HG02852 (cell line): ENCODE measurements at regions not wholly inside any gene's neighbourhood (a gene's known extent, or its start where the extent isn't known, plus 50 kb on each side); places are given as distances from the start of the nearest gene placed in this dataset.

Experiments used
- ATAC-seq: cut with Tn5 transposase; IDR thresholded peaks from one replicate; pipeline ENCODE4 v1.9.1; 2021; ENCODE audit warnings: mild to moderate bottlenecking, moderate library complexity; ENCODE audit not compliant: unreplicated experiment

DNA sequence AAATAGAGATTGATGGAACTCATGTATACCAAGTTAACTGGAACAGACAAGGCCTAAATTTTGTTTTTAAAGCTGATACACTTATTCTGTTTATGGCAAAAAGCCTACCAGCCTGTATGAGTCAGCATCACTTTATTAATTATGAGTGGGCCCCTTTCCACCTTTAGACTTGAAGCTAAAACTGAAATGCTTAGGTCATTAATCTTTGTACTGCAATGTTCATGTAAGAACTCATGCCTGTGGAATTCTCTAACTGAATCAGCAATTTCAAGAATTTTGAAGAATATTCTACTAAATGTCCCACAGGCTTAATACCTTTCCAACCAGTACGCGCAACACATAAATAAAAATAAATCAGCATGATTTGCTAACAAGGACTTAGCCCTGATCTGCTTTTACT lies 140.2 kb upstream of the PHACTR1 start:
- no peak for ATAC-seq

DNA sequence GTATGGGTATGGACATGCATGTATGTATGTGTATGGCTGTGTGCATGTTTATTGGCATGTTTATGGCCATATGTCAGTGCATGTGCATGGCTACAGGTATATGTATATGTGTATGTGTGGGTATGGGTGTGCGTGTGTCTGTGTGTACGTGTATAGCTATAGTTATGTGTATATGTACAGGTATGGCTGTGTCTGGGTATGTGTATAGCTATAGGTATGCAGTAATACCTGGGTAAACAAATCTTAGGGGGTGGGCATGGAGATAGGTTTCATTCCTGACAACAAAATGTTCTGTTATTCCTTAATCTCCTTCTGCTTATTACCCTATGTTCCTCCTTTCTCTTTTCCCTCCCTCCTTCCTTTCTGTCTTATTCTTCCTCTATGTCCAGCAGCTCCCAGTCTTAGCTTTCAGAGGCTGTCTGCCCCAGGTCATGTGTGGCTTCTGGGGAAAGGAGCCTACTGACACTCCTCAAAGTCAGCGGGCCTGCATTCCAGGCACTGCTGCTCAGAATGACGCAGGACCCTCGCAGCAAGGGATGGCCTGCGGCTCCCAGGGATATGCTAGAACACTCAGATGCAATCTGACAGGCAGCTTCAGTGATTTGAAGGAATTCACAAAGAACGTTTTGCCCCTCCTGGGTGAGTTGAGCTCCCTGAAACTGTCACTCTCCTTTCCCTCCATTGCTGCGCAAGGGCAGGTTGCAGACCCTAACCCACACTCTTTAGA lies 139.3 kb upstream of the PHACTR1 start:
- no peak for ATAC-seq

DNA sequence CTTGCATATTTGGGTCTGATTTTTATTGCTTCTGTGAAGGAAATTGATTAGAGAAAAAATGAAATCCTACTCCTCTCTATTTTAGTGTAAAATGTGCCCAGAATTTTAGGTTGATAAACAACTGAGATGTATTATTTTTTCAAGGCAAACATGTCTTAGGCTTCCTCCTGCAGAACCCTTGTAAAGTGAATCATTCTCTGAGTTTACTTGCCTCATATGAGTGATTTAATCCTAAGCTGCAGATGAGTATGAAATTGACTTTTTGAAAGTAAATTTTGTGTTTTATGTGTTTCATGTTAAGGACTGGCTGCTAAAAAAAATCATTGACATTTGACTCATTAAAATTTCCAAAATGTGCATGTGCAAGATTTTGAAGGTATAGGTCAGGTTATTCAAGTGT lies 138.5 kb upstream of the PHACTR1 start:
- ATAC-seq, result no peak

DNA sequence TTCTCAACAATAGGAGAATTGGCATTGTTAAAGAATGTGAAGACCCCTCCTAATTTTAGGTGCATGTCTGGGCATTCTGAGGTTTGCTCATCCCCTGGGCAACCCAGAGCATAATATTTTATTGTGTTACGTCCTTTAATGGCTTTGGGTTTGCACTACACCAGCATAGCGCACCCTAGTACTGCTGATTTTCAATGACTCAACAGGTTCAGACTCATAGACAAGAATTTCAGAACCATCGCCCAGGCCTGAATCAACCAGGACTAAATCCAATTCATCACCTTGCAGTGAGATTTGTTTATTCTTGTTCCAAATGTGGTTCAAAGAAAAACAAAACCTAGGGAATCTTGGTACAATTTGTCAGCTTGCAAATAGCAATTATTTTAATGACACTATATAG lies 137.8 kb upstream of the PHACTR1 start:
- no peak for ATAC-seq

- no peak for ATAC-seq
Observed at GRCh38 chr6:12580290-12580689, 136.3 kb upstream of the PHACTR1 start.

GRCh38 chr6:12582421-12583110 lies 134.0 kb upstream of the PHACTR1 start:
- ATAC-seq, result no peak

DNA sequence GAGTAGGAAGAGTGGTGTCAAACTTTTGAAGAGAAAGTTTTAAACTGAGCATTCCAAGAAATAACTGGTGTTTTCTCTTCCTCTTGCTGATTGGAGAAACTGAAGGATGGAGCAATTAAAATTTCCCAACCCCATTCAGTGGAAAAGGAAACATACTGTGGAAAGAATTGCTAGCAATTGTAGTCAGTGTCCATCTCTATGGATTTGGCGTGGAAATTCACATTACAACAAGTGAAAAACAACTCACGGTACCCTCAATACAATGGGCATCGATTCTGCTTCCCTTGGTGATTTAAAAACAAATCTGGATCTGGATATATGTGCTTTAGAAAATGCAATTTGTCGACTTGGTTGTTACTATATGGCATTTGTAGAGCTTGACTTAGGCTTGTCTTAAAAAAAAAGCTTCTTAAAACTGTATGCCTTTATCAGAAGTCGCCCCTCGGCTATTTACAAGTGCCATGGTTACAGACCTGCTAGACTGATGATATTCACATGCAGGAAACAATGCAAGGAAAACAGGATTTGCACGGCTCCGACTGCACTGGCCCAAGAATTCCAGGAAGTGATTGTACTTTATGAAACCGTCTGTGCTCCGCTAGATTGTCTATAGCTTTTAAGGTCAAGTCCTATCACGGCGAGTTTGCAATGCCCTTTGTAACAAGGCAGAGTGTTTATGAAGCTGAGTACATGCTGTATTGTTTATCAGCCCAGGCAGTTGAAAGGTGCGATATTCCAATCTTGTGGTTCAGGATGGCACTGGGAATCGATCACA lies 131.7 kb upstream of the PHACTR1 start:
- no peak for ATAC-seq

DNA sequence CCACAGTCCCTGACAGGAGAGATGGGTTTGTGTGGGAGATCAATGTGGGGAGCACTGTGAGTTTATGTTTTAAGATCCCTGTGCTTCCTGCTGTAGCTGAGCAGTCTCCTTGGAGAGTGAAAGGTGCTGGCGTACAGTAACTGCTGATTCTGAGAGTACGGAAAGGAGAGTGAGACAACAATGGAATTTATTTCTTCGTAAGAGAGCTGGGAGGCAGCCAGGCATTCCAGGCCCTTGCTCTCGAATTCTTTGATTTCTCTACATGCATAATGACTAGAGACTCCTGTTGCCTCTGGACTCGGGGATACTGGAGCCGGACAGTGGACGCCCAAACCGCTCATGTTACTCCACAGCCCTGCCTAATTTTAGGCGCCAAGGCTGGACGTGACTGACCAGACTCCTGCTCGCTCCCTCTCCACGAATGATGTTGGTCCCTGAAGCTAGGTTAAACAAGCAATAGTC lies 131.0 kb upstream of the PHACTR1 start:
- no peak for ATAC-seq

GRCh38 chr6:12586721-12587480 lies 129.7 kb upstream of the PHACTR1 start:
- no peak for ATAC-seq

DNA sequence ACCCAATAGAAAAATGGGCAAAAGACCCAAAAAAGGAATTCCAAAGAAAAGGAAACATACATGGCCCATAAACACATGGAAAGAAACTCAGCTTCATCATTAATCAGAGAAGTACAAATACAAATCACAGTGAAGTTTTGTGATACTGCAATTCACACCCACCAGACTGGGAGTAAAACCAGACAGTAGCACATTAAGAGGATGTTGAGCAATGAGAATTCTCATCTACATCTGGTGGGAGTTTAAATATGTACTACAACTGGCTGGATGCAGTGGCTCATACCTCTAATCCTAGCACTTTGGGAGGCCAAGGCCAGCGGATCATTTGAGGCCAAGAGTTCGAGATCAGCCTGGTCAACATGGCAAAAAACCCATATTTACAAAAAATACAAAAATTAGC lies 125.7 kb upstream of the PHACTR1 start:
- ATAC-seq, result no peak

- no peak for ATAC-seq
Observed at GRCh38 chr6:12592634-12593033, 123.9 kb upstream of the PHACTR1 start.

- ATAC-seq, result no peak
Observed at GRCh38 chr6:12593771-12594529, 122.6 kb upstream of the PHACTR1 start.

GRCh38 chr6:12594530-12594893 lies 122.1 kb upstream of the PHACTR1 start:
- no peak for ATAC-seq

DNA sequence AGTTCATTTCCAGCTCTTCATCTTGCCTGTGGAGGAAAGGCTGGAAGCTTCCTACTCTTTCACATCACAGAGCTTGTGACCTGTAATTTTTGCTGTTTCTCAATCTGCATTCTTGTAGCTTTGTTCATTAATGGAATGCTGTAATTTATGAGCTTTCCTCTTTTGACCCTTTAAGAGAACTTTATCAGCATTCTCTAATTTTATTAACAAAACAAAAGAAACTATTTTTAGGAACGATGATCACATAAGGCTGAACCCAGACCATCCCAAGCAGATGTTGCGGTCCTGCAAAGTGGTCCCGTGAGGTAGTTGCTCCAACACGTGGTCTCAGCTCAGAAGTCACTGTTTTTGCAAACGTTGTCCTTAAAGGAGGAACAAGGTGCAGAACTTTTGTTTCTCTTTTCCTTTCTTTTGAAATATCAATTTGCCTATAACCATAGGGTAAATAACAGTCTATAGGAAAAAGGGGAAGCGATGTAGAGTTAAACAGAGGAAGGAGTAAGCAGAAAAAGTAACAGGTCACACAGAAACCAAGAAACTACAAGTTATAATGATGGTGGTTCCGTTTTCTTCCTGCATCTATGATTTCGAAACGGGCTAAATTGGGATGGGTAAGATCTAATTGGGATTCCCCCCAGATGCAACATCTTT lies 121.3 kb upstream of the PHACTR1 start:
- peak; percentile 57 for ATAC-seq

GRCh38 chr6:12596731-12597130 lies 119.8 kb upstream of the PHACTR1 start:
- no peak for ATAC-seq

DNA sequence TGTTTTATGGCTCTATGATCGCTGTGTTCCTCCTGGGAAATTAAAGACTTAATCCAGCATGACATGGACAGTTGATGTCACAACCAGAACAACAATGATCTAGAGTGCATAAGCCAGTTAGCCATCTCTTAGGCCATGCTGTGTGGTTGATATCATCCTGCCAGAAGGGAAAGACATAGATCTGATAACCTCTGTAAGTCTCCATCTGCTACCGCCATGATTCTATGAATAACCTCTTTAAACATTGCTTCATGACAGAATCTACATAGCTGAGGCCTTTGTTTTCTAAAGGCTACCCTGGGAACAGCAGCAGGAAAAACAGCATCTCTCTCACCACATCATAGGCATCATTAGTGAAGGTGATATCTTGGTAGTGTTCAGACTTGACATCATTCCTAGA lies 117.6 kb upstream of the PHACTR1 start:
- ATAC-seq, result no peak

DNA sequence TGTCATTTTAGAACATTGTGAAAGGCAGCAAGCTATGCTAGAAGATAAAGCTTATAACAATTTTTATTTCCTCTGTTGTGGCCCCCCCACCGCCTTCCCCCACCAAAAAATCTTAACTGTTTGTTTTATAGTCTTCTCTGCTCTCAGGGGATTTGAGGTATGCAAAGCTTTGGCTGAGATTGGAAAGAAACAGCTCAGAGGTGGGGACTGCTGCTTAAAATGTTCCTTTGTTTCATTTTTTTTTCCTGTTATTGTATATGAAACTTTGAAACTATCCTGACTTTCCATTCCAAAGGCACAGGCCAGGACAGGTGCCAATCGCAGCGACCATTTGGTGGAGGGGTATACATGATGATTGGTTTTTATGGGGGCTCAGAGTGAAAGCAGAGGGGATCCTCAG lies 114.7 kb upstream of the PHACTR1 start:
- no peak for ATAC-seq

DNA sequence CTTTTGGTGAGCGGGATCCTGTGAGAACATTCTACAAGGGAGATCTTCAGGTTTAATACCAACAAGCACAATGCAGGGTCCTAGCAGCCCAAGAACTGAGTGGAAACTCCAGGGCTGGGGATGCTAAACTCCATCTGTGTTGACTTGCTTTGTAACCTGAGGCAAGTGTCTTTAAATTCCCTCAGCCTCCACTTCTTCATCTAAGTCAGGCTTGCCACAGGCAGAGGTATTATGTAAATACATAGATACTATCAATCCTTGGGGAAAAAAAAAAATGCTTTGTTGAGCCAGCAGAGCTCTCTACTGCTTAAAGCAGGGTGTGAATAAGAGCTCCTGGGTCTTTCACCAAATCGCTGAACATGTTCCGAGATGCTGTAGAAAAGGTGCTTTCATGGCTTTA lies 114.2 kb upstream of the PHACTR1 start:
- no peak for ATAC-seq

GRCh38 chr6:12602951-12603672 lies 113.5 kb upstream of the PHACTR1 start:
- ATAC-seq, result no peak
